Right lobe of liver (tissue), 6 donors: ENCODE measurements at regions not wholly inside any gene's neighbourhood (a gene's known extent, or its start where the extent isn't known, plus 50 kb on each side); places are given as distances from the start of the nearest gene placed in this dataset.
A peak's percentile ranks its signal among the peaks of the same experiment; 100 is the strongest.

Source experiments
- ATAC-seq, 4 donors: fragments of 200-7000 bp; cut with Tn5 transposase; one replicate each; pipeline ENCODE4 v1.9.1; 2020; ENCODE audit warnings: mild to moderate bottlenecking in 4 of 4, moderate library complexity in 4 of 4
- DNase-seq, 3 donors: peaks; one replicate each; pipeline ENCODE4 v3.0.0-alpha.2; 2020
- H3K27ac ChIP-seq, 3 donors: fragments of 200-600 bp; one replicate each; pipeline ENCODE4 v1.8.0; 2022
- H3K27me3 ChIP-seq, 2 donors: fragments of 200-600 bp; one replicate each; pipeline ENCODE4 v1.8.0; 2022
- H3K36me3 ChIP-seq, 4 donors: fragments of 200-600 bp; sonication (generic) in 1 of 4; one replicate each; pipeline versions ENCODE4 v1.5.1 to v1.8.0; 2017 to 2022; ENCODE audit warnings: control low read depth in 1 of 4
- H3K4me1 ChIP-seq, 4 donors: fragments of 200-600 bp; sonication (generic) in 1 of 4; one replicate each; pipeline versions ENCODE4 v1.5.1 to v1.8.0; 2017 to 2022; ENCODE audit warnings: control low read depth in 1 of 4
- H3K4me3 ChIP-seq, 3 donors: fragments of 200-600 bp; one replicate each; pipeline ENCODE4 v1.8.0; 2022
- H3K9me3 ChIP-seq, 4 donors: fragments of 200-600 bp; sonication (generic) in 1 of 4; one replicate each; pipeline versions ENCODE4 v1.5.1 to v1.8.0; 2017 to 2022; ENCODE audit warnings: control low read depth in 1 of 4
- POLR2A ChIP-seq: fragments of 450-650 bp; IDR thresholded peaks from one replicate; pipeline ENCODE4 v1.6.1; 2017; ENCODE audit warnings: antibody characterized with exemption, mild to moderate bottlenecking
- WGBS: methylation state at CpG from one replicate; pipeline ENCODE4 v1.1.6; 2018; ENCODE audit warnings: low coverage, low lambda C conversion rate; ENCODE audit not compliant: insufficient coverage; ENCODE audit errors: missing lambda C conversion rate; 5-methylcytosine and 5-hydroxymethylcytosine counted together
- intact Hi-C, 2 donors: fragments of 100-400 bp; cut with DNase I; formaldehyde crosslinking; loops; one replicate each; pipeline versions ENCODE4 v1.11.2 to v1.14.1; 2022
- TF ChIP-seq, protein P1 (sequence below), 4 donors: fragments of 200-600 bp in 3 of 4; fragments of 450-650 bp in 1 of 4; IDR thresholded peaks; one replicate each; pipeline versions ENCODE4 v1.5.1 to v1.8.0; 2016 to 2022; ENCODE audit warnings: antibody characterized with exemption in 4 of 4, mild to moderate bottlenecking in 2 of 4
- donor health status: DM: no; HTN: yes; CAD: no.
- donor health status: DM: no; HTN: no; CAD: no.
- donor health status: DM: no; HTN: no; CAD: no.
- donor health status: DM: no; HTN: yes; CAD: no.
- donor health status: DM: no; HTN: yes; CAD: no.

DNA sequence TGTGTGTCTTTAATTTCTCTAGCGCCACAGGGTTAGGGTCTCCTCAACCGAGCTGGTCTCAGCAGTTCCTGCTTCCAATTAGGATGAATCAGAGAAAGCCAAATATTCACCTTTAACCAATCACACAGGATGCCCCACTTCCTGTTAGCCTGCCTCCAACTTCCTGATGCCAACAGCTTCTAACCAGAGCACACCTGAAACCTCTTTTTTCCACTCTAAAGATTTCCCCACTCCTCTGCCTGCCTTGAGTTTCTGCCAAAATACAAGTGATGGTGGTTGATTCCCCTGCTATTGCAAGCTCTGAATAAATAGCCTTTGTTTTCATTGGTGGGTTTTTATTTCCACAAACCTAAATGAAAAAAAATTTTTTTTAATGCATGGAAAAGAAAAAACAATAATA is 144.7 kb upstream of the UST start:
- WGBS, result 79% methylated on average over 2 of the region's 2 CpGs
- no peaks in the 10 kb centered on the region for H3K27me3 ChIP-seq
- TF ChIP-seq, protein P1, sequence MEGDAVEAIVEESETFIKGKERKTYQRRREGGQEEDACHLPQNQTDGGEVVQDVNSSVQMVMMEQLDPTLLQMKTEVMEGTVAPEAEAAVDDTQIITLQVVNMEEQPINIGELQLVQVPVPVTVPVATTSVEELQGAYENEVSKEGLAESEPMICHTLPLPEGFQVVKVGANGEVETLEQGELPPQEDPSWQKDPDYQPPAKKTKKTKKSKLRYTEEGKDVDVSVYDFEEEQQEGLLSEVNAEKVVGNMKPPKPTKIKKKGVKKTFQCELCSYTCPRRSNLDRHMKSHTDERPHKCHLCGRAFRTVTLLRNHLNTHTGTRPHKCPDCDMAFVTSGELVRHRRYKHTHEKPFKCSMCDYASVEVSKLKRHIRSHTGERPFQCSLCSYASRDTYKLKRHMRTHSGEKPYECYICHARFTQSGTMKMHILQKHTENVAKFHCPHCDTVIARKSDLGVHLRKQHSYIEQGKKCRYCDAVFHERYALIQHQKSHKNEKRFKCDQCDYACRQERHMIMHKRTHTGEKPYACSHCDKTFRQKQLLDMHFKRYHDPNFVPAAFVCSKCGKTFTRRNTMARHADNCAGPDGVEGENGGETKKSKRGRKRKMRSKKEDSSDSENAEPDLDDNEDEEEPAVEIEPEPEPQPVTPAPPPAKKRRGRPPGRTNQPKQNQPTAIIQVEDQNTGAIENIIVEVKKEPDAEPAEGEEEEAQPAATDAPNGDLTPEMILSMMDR (IDR thresholded peaks at IDR 0.05), result no peak
- no peak for TF ChIP-seq POLR2A
- H3K4me1 ChIP-seq, result no peaks in the 10 kb centered on the region
- no peak overlapping the region for H3K4me3 ChIP-seq
- DNase-seq, result no peak
- H3K27ac ChIP-seq, result no peak overlapping the region
- intact Hi-C loops, result no loop called here
- ATAC-seq, result no peak
- no peaks in the 10 kb centered on the region for H3K36me3 ChIP-seq
- no peaks in the 10 kb centered on the region for H3K9me3 ChIP-seq

DNA sequence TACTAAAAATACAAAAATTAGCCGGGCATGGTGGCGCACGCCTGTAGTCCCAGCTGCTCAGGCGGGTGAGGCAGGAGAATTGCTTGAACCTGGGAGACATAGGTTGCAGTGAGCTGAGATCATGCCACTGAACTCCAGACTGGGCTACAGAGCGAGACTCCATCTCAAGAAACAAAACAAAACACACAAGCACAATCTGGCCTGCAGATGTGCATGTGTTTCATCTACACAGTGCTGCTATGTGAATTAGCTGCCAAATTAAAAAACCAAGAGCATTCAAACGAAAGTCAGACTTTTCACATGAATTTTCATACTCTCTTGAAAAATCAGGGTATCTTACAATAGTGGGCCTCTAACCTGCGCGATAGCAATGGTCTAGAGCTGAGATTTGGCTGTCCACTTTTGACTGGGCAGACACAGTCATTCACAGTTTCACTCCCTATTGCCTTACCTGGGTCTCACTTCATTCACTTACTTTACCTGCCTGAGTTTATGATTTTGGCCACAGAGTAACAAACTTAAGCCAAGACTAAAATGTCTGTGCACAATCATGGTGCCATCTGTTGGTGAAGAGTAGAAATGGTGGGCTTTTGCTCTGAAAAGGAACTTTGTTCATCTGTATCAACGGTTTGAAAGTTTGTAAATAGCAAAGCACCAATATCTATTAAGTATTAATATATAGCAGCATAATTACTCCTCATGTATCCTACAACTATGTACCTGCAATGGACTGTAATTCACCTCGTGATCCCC is 138.5 kb upstream of the UST start:
- no peaks in the 10 kb centered on the region for H3K4me1 ChIP-seq
- no peak overlapping the region for H3K27ac ChIP-seq
- no peaks in the 10 kb centered on the region for H3K36me3 ChIP-seq
- no peak overlapping the region for H3K4me3 ChIP-seq
- H3K27me3 ChIP-seq, result no peaks in the 10 kb centered on the region
- TF ChIP-seq POLR2A, result no peak
- TF ChIP-seq, protein P1 (IDR thresholded peaks at IDR 0.05), result peak in 3 of 4 donors; percentile 33 to 44 (median 35)
- DNase-seq (no peak), ATAC-seq (peak in 2 of 4 donors; percentile 13 to 44)
- intact Hi-C loops, result no loop called here
- 62% methylated on average over 5 of the region's 10 CpGs for WGBS
- no peaks in the 10 kb centered on the region for H3K9me3 ChIP-seq

DNA sequence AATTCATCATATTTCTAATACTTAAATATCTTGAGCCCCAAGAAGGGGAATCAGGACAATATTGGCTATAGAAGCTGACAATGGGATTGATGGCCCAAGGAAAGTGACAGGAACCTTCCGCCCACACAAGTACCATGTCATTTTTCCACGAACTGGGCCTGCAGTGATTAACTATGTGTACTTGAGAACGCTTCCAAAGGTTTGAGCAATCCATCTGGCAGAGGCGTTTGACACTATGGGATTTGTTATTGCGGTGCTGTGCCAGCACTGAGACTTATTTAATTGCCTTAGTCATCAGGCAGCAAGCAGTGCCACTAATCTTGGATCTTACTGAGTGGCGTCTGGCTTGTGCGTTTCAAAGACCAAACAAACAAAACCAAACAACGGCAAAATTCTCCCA is 135.6 kb upstream of the UST start:
- H3K9me3 ChIP-seq, result no peaks in the 10 kb centered on the region
- WGBS, result 39% methylated on average over 6 of the region's 8 CpGs
- intact Hi-C loops, result no loop called here
- no peak overlapping the region for H3K4me3 ChIP-seq
- no peak overlapping the region for H3K27ac ChIP-seq
- H3K27me3 ChIP-seq, result no peaks in the 10 kb centered on the region
- ATAC-seq (peak in 3 of 4 donors; percentile 25 to 85 (median 85)), DNase-seq (no peak)
- H3K36me3 ChIP-seq, result no peaks in the 10 kb centered on the region
- TF ChIP-seq, protein P1 (IDR thresholded peaks at IDR 0.05), result no peak
- TF ChIP-seq POLR2A, result no peak
- H3K4me1 ChIP-seq, result no peaks in the 10 kb centered on the region

DNA sequence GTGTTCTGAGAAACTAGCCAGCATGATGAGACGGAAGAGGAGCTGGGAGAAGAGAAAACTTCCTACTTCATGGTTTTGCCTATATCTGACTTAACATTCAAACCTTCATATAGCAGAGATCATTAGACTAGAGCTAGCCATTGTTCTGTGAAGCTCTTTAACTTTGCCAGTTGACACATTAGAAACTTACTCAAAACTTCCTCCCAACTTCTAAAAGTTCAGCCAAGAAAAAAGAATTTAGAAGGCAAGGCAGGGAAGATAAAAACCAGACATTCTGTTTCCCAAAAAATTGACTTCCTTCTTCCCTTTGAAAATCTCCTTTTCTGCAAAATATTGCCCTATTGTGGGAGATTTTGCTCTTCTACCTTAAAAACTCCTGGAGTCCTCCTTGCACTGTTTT is 134.8 kb upstream of the UST start:
- TF ChIP-seq POLR2A, result no peak
- TF ChIP-seq, protein P1 (IDR thresholded peaks at IDR 0.05), result no peak
- H3K27ac ChIP-seq, result no peak overlapping the region
- no peak overlapping the region for H3K4me3 ChIP-seq
- intact Hi-C loops, result no loop called here
- ATAC-seq (no peak), DNase-seq (no peak)
- H3K27me3 ChIP-seq, result no peaks in the 10 kb centered on the region
- WGBS, result 42% methylated on average over 1 of the region's 1 CpG
- H3K36me3 ChIP-seq, result no peaks in the 10 kb centered on the region
- H3K4me1 ChIP-seq, result no peaks in the 10 kb centered on the region
- H3K9me3 ChIP-seq, result no peaks in the 10 kb centered on the region
